ENCODE measurements at regions not wholly inside any gene's neighbourhood (a gene's known extent, or its start where the extent isn't known, plus 50 kb on each side); places are given as distances from the start of the nearest gene placed in this dataset.

- TF ChIP-seq, protein P1, sequence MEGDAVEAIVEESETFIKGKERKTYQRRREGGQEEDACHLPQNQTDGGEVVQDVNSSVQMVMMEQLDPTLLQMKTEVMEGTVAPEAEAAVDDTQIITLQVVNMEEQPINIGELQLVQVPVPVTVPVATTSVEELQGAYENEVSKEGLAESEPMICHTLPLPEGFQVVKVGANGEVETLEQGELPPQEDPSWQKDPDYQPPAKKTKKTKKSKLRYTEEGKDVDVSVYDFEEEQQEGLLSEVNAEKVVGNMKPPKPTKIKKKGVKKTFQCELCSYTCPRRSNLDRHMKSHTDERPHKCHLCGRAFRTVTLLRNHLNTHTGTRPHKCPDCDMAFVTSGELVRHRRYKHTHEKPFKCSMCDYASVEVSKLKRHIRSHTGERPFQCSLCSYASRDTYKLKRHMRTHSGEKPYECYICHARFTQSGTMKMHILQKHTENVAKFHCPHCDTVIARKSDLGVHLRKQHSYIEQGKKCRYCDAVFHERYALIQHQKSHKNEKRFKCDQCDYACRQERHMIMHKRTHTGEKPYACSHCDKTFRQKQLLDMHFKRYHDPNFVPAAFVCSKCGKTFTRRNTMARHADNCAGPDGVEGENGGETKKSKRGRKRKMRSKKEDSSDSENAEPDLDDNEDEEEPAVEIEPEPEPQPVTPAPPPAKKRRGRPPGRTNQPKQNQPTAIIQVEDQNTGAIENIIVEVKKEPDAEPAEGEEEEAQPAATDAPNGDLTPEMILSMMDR (IDR thresholded peaks at IDR 0.05): no peak
- no peak for TF ChIP-seq POLR2A (IDR thresholded peaks at IDR 0.05)
- no peak for TF ChIP-seq EP300 (IDR thresholded peaks at IDR 0.05)
Observed at GRCh38 chr5:6081727-6082210, 296.6 kb downstream of the MED10 start.
